ENCODE measurements at regions not wholly inside any gene's neighbourhood (a gene's known extent, or its start where the extent isn't known, plus 50 kb on each side); places are given as distances from the start of the nearest gene placed in this dataset.
"Not testable (repeated sequence)": the region's sequence is repeated elsewhere in the genome, so short reads cannot be mapped to it uniquely, and the experiment has no call there.

- no peak for DNase-seq
Measured at GRCh38 chr2:146734821-146735190, 1110.0 kb upstream of the ACVR2A start.

- DNase-seq: peak; percentile 2
Measured at GRCh38 chr2:146734042-146734820, 1110.6 kb upstream of the ACVR2A start.

GRCh38 chr2:146730882-146731281, 1113.9 kb upstream of the ACVR2A start:
- DNase-seq: no peak

- no peak for DNase-seq
Measured at GRCh38 chr2:146721486-146721885, 1123.3 kb upstream of the ACVR2A start.

GRCh38 chr2:146720170-146720569, 1124.7 kb upstream of the ACVR2A start:
- no peak for DNase-seq

GRCh38 chr2:146716591-146716990, 1128.2 kb upstream of the ACVR2A start:
- DNase-seq: no peak

- DNase-seq: no peak
Measured at GRCh38 chr2:146709004-146709403, 1135.8 kb upstream of the ACVR2A start.

GRCh38 chr2:146701183-146701582, 1143.6 kb upstream of the ACVR2A start:
- DNase-seq: no peak

GRCh38 chr2:146697307-146697706, 1147.5 kb upstream of the ACVR2A start:
- no peak for DNase-seq

- not testable (repeated sequence) for DNase-seq
Measured at GRCh38 chr2:146696787-146697186, 1148.0 kb upstream of the ACVR2A start.

GRCh38 chr2:146681991-146682390, 1162.8 kb upstream of the ACVR2A start:
- DNase-seq: no peak

GRCh38 chr2:146678516-146678915, 1166.3 kb upstream of the ACVR2A start:
- no peak for DNase-seq

GRCh38 chr2:146677280-146677679, 1167.5 kb upstream of the ACVR2A start:
- no peak for DNase-seq

- no peak for DNase-seq
Measured at GRCh38 chr2:146669735-146670134, 1175.1 kb upstream of the ACVR2A start.

- no peak for DNase-seq
Measured at GRCh38 chr2:146666340-146666739, 1178.5 kb upstream of the ACVR2A start.

- DNase-seq: no peak
Measured at GRCh38 chr2:146665800-146666199, 1179.0 kb upstream of the ACVR2A start.

- no peak for DNase-seq
Measured at GRCh38 chr2:146661473-146662096, 1183.2 kb upstream of the ACVR2A start.

- no peak for DNase-seq
Measured at GRCh38 chr2:146659976-146660375, 1184.9 kb upstream of the ACVR2A start.

GRCh38 chr2:146652311-146652710, 1192.5 kb upstream of the ACVR2A start:
- DNase-seq: no peak

- no peak for DNase-seq
Measured at GRCh38 chr2:146651361-146651760, 1193.5 kb upstream of the ACVR2A start.

GRCh38 chr2:146642066-146642465, 1202.8 kb upstream of the ACVR2A start:
- DNase-seq: no peak

GRCh38 chr2:146634230-146635097, 1210.4 kb upstream of the ACVR2A start:
- DNase-seq: no peak

- DNase-seq: no peak
Measured at GRCh38 chr2:146633159-146633558, 1211.7 kb upstream of the ACVR2A start.

GRCh38 chr2:146632707-146633106, 1212.1 kb upstream of the ACVR2A start:
- DNase-seq: no peak

All from inflammatory macrophage treated with lipopolysaccharide for 4 hours (primary cell).